Parathyroid adenoma (tissue), 2 donors: ENCODE measurements at regions not wholly inside any gene's neighbourhood (a gene's known extent, or its start where the extent isn't known, plus 50 kb on each side); places are given as distances from the start of the nearest gene placed in this dataset.

Experiments
- H2AFZ ChIP-seq: fragments of 300-600 bp; sonication (generic); one replicate; pipeline ENCODE4 v1.7.0; 2017; ENCODE audit warnings: antibody characterized with exemption, mild to moderate bottlenecking
- H3K27ac ChIP-seq: fragments of 300-600 bp; sonication (generic); one replicate; pipeline ENCODE4 v1.7.0; 2017
- H3K27me3 ChIP-seq: fragments of 300-600 bp; sonication (generic); one replicate; pipeline ENCODE4 v1.7.0; 2017; ENCODE audit warnings: low read length; ENCODE audit not compliant: control insufficient read depth, insufficient read depth
- H3K36me3 ChIP-seq: fragments of 300-600 bp; sonication (generic); one replicate; pipeline ENCODE4 v1.7.0; 2017; ENCODE audit warnings: low read length; ENCODE audit not compliant: control insufficient read depth, insufficient read depth
- H3K4me1 ChIP-seq: fragments of 300-600 bp; sonication (generic); one replicate; pipeline ENCODE4 v1.7.0; 2017; ENCODE audit warnings: control low read depth
- H3K4me2 ChIP-seq: fragments of 300-600 bp; sonication (generic); one replicate; pipeline ENCODE4 v1.7.0; 2017; ENCODE audit warnings: low read length
- H3K4me3 ChIP-seq: fragments of 300-600 bp; sonication (generic); one replicate; pipeline ENCODE4 v1.7.0; 2017; ENCODE audit warnings: low read depth, low read length
- H3K79me2 ChIP-seq: fragments of 300-600 bp; sonication (generic); one replicate; pipeline ENCODE4 v1.7.0; 2017; ENCODE audit warnings: control low read depth
- H3K9ac ChIP-seq: fragments of 300-600 bp; sonication (generic); one replicate; pipeline ENCODE4 v1.7.0; 2017; ENCODE audit warnings: mild to moderate bottlenecking
- H3K9me3 ChIP-seq: fragments of 300-600 bp; sonication (generic); one replicate; pipeline ENCODE4 v1.7.0; 2017; ENCODE audit warnings: low read length; ENCODE audit not compliant: control insufficient read depth
- CTCF ChIP-seq: fragments of 300-600 bp; sonication (generic); IDR thresholded peaks from one replicate; pipeline ENCODE4 v1.7.0; 2017; ENCODE audit warnings: antibody characterized with exemption, mild to moderate bottlenecking
- donor health status: primary hyperparathyroidism.

- H3K27me3 ChIP-seq, result no peaks in the 10 kb centered on the region
- no peak overlapping the region for H3K27ac ChIP-seq
- no peaks in the 10 kb centered on the region for H3K4me1 ChIP-seq
- H3K79me2 ChIP-seq, result no peaks in the 10 kb centered on the region
- H3K36me3 ChIP-seq, result no peaks in the 10 kb centered on the region
- H2AFZ ChIP-seq, result no peak overlapping the region
- no peak overlapping the region for H3K9ac ChIP-seq
- TF ChIP-seq CTCF, result no peak
- no peaks in the 10 kb centered on the region for H3K9me3 ChIP-seq
- no peak overlapping the region for H3K4me3 ChIP-seq
- no peak overlapping the region for H3K4me2 ChIP-seq
Measured at GRCh38 chr11:82676483-82677094, 57.1 kb downstream of the FAM181B start.

DNA sequence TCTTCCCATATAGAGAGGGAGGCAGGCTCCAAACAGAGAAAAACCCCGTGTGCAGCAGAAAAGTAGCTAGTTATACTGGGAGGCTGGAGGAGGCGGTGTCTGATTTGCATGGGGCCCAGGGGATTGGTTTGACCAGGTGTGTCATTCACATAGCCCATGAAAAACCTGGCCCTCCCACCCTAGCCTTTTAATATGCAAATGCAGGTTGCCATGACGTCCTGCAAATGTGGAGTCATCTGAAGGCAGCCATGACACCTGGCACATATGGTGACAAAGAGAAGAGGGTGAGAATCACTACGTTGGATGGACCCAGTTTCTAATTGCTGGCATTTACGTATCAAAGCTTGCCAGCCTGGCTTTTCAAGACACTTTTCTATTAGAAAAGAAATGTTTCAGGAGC is 57.8 kb downstream of the FAM181B start:
- no peak overlapping the region for H3K27ac ChIP-seq
- no peaks in the 10 kb centered on the region for H3K36me3 ChIP-seq
- H3K4me3 ChIP-seq, result no peak overlapping the region
- no peaks in the 10 kb centered on the region for H3K9me3 ChIP-seq
- H3K79me2 ChIP-seq, result no peaks in the 10 kb centered on the region
- no peak overlapping the region for H3K4me2 ChIP-seq
- no peak overlapping the region for H2AFZ ChIP-seq
- TF ChIP-seq CTCF, result no peak
- H3K9ac ChIP-seq, result no peak overlapping the region
- no peaks in the 10 kb centered on the region for H3K4me1 ChIP-seq
- no peaks in the 10 kb centered on the region for H3K27me3 ChIP-seq

GRCh38 chr11:82673631-82674030 is 60.0 kb downstream of the FAM181B start:
- Histone ChIP-seq H3K27ac (no peak overlapping the region), H3K9me3 (no peaks in the 10 kb centered on the region), H3K36me3 (no peaks in the 10 kb centered on the region), H3K27me3 (no peaks in the 10 kb centered on the region), H2AFZ (no peak overlapping the region), H3K79me2 (no peaks in the 10 kb centered on the region), H3K9ac (no peak overlapping the region), H3K4me3 (no peak overlapping the region), H3K4me2 (no peak overlapping the region), H3K4me1 (no peaks in the 10 kb centered on the region)
- no peak for TF ChIP-seq CTCF

DNA sequence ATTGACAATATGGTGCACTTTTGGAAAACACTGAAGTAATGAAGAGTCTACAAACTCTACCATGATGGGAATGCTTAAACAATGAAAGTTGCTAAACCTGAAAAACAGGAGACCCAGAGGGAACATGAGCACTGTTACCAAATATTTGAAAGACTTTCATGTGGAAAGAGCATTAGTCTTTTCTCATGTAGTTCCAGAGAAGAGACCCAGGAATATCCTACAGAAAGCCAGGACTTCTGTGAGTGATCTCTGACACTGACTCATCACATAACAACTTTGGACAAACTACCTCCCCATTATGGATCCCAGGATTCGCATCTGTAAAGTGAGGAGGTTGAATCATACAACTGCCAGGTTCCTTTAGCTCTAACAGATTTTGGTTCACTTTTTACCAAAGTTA is 62.2 kb downstream of the FAM181B start:
- Histone ChIP-seq H3K9me3 (no peaks in the 10 kb centered on the region), H3K36me3 (no peaks in the 10 kb centered on the region), H3K27me3 (no peaks in the 10 kb centered on the region), H3K9ac (no peak overlapping the region), H3K4me2 (no peak overlapping the region), H2AFZ (no peak overlapping the region), H3K79me2 (no peaks in the 10 kb centered on the region), H3K4me1 (no peaks in the 10 kb centered on the region), H3K27ac (no peak overlapping the region), H3K4me3 (no peak overlapping the region)
- TF ChIP-seq CTCF, result no peak

DNA sequence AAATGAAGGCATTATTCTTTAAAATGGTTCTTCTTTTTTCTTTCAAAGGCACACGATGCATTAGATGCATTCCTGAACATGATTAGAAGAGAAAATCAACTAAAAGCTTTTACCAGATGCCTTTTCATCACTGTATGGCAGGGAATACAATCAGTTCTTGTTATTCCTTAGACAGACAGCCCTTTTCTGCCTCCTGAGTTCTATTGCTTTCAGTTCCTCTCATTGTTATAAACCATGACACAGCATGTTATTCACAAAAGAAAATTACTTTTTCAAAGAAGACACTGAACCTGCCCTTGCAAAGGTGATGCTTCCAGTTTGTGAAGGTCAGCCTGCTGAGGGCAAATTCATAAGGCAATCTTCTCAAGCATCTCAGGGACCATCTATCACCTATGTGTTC is 70.1 kb downstream of the FAM181B start:
- Histone ChIP-seq H2AFZ (no peak overlapping the region), H3K79me2 (no peaks in the 10 kb centered on the region), H3K9ac (no peak overlapping the region), H3K4me2 (no peak overlapping the region), H3K4me3 (no peak overlapping the region), H3K27me3 (no peaks in the 10 kb centered on the region), H3K9me3 (no peaks in the 10 kb centered on the region), H3K36me3 (no peaks in the 10 kb centered on the region), H3K4me1 (no peaks in the 10 kb centered on the region), H3K27ac (no peak overlapping the region)
- TF ChIP-seq CTCF, result no peak
